ENCODE measurements at regions not wholly inside any gene's neighbourhood (a gene's known extent, or its start where the extent isn't known, plus 50 kb on each side); places are given as distances from the start of the nearest gene placed in this dataset.

DNA sequence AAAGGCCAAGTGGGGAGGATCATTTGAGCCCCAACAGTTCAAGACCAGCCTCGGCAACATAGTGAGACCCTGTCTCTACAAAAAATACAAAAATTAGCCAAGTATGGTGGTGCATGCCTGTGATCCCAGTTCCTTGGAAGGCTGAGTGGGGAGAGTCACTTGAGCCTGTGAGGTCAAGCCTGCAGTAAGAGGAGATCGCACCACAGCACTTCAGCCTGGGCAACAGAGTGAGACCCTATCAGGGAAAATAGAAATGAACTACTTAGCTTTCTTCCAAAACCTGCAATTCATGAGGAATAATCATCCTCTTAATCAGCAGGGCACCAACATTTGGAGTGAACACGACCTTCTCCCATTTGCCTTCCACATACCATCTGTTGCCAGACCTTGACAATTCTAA is 96.1 kb downstream of the OR2K2 start:
- Histone ChIP-seq H3K9me3 (no peaks in the 10 kb centered on the region), H3K4me3 (no peak overlapping the region), H3K4me1 (no peaks in the 10 kb centered on the region), H3K27me3 (ENCODE audit: insufficient read depth in 3 of 3, low read length in 2 of 3) (no peaks in the 10 kb centered on the region), H3K36me3 (ENCODE audit: insufficient read depth in 1 of 2, low read depth in 1 of 2) (no peaks in the 10 kb centered on the region), H3K27ac (no peak overlapping the region)
- DNase-seq (no peak), ATAC-seq (no peak)
- no peak for TF ChIP-seq CTCF (IDR thresholded peaks at IDR 0.05)
- intact Hi-C loops (cut with DNase I): no loop called here
- WGBS, 3 donors: 60 to 71% (median 66%) methylated on average over 3 of the region's 3 CpGs

DNA sequence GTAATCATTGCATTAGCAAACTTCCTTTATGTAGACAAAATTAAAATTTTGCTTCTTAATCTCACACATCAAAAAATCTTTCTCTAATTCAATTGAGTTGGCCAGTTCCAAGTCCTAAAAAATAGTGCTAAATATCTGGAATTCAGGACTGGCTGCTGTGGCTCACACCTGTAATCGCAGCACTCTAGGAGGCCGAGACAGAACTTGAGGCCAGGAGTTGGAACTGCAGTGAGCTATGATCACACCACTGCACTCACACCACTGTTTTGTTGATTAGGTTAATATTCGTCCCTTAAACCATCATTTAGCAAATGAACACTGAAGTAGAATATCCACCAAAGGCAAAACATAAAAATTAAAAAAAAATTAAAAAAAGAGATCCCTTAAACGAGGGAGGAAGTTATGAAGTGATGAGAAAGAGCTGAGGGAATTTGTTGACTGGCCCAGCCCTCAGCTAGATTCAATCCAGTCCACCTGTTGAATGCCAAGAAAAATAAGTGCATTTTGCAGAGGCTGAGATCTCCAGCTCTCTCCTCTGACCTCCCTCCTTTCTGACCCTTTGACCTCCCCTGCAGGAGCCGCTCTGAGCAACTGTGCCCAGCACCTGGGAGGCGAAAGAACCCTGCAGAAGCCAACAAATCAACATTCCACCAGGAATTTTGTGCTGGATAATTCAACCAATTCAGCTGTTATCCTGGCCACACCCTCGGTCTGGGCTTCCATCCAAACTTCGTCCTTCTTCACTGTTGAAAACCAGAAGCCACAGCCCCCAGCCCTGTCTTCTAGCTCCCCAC is 96.8 kb downstream of the OR2K2 start:
- intact Hi-C loops (cut with DNase I): no loop called here
- Histone ChIP-seq H3K4me3 (no peak overlapping the region), H3K27ac (no peak overlapping the region)

GRCh38 chr9:111231801-111232580 is 98.0 kb downstream of the OR2K2 start:
- TF ChIP-seq CTCF (IDR thresholded peaks at IDR 0.05): no peak
- no peaks in the 10 kb centered on the region for H3K4me1 ChIP-seq
- intact Hi-C loops (cut with DNase I): no loop called here

More for the DNA sequence above, 96.8 kb downstream of the OR2K2 start:
- no peaks in the 10 kb centered on the region for H3K9me3 ChIP-seq
- WGBS, 3 donors: 21 to 31% (median 25%) methylated on average over 8 of the region's 8 CpGs
- DNase-seq (peak in 1 of 2 donors; percentile 47), ATAC-seq (no peak)
- no peak for TF ChIP-seq CTCF (IDR thresholded peaks at IDR 0.05)
- H3K4me1 ChIP-seq: no peaks in the 10 kb centered on the region
- no peaks in the 10 kb centered on the region for H3K27me3 ChIP-seq (ENCODE audit: insufficient read depth in 3 of 3, low read length in 2 of 3)
- no peaks in the 10 kb centered on the region for H3K36me3 ChIP-seq (ENCODE audit: insufficient read depth in 1 of 2, low read depth in 1 of 2)

GRCh38 chr9:111222757-111223156 is 107.3 kb downstream of the OR2K2 start:
- no peak for TF ChIP-seq CTCF (IDR thresholded peaks at IDR 0.05)
- no peak overlapping the region for H3K4me3 ChIP-seq
- intact Hi-C loops (cut with DNase I): no loop called here
- ATAC-seq (no peak), DNase-seq (no peak)
- no peak overlapping the region for H3K27ac ChIP-seq
- 76 to 82% (median 80%) methylated on average over 1 of the region's 1 CpG for WGBS, 3 donors
- no peaks in the 10 kb centered on the region for H3K36me3 ChIP-seq (ENCODE audit: insufficient read depth in 1 of 2, low read depth in 1 of 2)
- no peaks in the 10 kb centered on the region for H3K9me3 ChIP-seq
- no peaks in the 10 kb centered on the region for H3K27me3 ChIP-seq (ENCODE audit: insufficient read depth in 3 of 3, low read length in 2 of 3)
- H3K4me1 ChIP-seq: no peaks in the 10 kb centered on the region

More at GRCh38 chr9:111231801-111232580, 98.0 kb downstream of the OR2K2 start:
- H3K4me3 ChIP-seq: no peak overlapping the region
- H3K27ac ChIP-seq: no peak overlapping the region
- WGBS, 3 donors: 78 to 83% (median 81%) methylated on average over 3 of the region's 3 CpGs
- no peaks in the 10 kb centered on the region for H3K36me3 ChIP-seq (ENCODE audit: insufficient read depth in 1 of 2, low read depth in 1 of 2)
- ATAC-seq (no peak), DNase-seq (no peak)
- no peaks in the 10 kb centered on the region for H3K27me3 ChIP-seq (ENCODE audit: insufficient read depth in 3 of 3, low read length in 2 of 3)
- no peaks in the 10 kb centered on the region for H3K9me3 ChIP-seq

All from psoas muscle (tissue), 7 donors.